HepG2 (cell line): ENCODE measurements at regions not wholly inside any gene's neighbourhood (a gene's known extent, or its start where the extent isn't known, plus 50 kb on each side); places are given as distances from the start of the nearest gene placed in this dataset.

Source experiments
- ATAC-seq: fragments of 200-7000 bp; cut with Tn5 transposase; 3 replicates; pipeline ENCODE4 v1.9.1; 2020; ENCODE audit warnings: mild to moderate bottlenecking, moderate library complexity
- BruUV-seq: library from RNA; stranded (reverse); fragments of 400-500 nt; replicated peaks from 2 replicates; lab custom pipeline; 2021; lab: Mats Ljungman, UMichigan
- CTCF ChIA-PET: fragments of 300-600 bp; formaldehyde crosslinking; extraction: SDS; loops from one replicate; lab custom pipeline; 2021; ENCODE audit warnings: low total read pairs, inconsistent platforms, low intra/inter-chr PET ratio; lab: Yijun Ruan, JAX
- POLR2A ChIA-PET: fragments of 350-600 bp; sonication (Branson Sonifier 250); formaldehyde crosslinking; loops from one replicate; lab custom pipeline; 2020; ENCODE audit warnings: antibody characterized with exemption, inconsistent platforms; lab: Yijun Ruan, JAX
- DNase-seq: peaks from one replicate; pipeline ENCODE4 v3.0.0-alpha.2; 2015; ENCODE audit warnings: low spot score
- FAIRE-seq: peaks from 3 replicates; lab custom pipeline; 2011; peaks lifted over from hg19 to GRCh38; lab: Jason Lieb, UNC
- H2AFZ ChIP-seq: one replicate; pipeline ENCODE4 v1.6.1; 2011; ENCODE audit warnings: low read length, inconsistent platforms
- H3K27ac ChIP-seq: fragments of 300-600 bp; 3 replicates; pipeline ENCODE4 v1.8.0; 2011; ENCODE audit warnings: mixed run types, mild to moderate bottlenecking, mixed read lengths, low read length, inconsistent platforms; ENCODE audit not compliant: insufficient read depth; ENCODE audit errors: extremely low read length
- H3K27me3 ChIP-seq, 2 experiments: fragments of 200-600 bp in 1 of 2; 2 replicates in 1 of 2; 3 replicates in 1 of 2; pipeline versions ENCODE4 v1.6.0 to v1.8.0; 2011; ENCODE audit warnings: low read length in 2 of 2, mild to moderate bottlenecking in 2 of 2, moderate library complexity in 2 of 2, inconsistent platforms in 1 of 2; ENCODE audit not compliant: insufficient read depth in 2 of 2, control insufficient read depth in 1 of 2
- H3K36me3 ChIP-seq, 2 experiments: fragments of 200-600 bp in 1 of 2; replicated peaks in 1 of 2; 2 replicates in 1 of 2; 3 replicates in 1 of 2; pipeline versions ENCODE4 v1.5.1 to v1.8.0; 2011; ENCODE audit warnings: low read length in 2 of 2, inconsistent platforms in 1 of 2; ENCODE audit not compliant: insufficient read depth in 2 of 2, control insufficient read depth in 1 of 2
- H3K4me1 ChIP-seq: 2 replicates; pipeline ENCODE4 v1.5.1; 2012; ENCODE audit warnings: low read length, inconsistent platforms; ENCODE audit not compliant: insufficient read depth
- H3K4me2 ChIP-seq: 2 replicates; pipeline ENCODE4 v1.6.0; 2011; ENCODE audit warnings: low read depth, low read length, inconsistent platforms
- H3K4me3 ChIP-seq, 3 experiments: fragments of 200-600 bp in 1 of 3; sonication (generic), shearing (Covaris generic) in 1 of 3; replicated peaks in 1 of 3; 2 replicates each; pipeline ENCODE4 v1.5.1; 2011 to 2016; ENCODE audit warnings: low read length in 3 of 3, inconsistent platforms in 2 of 3, low read depth in 2 of 3, mild to moderate bottlenecking in 2 of 3, control low read depth in 1 of 3, mixed read lengths in 1 of 3; ENCODE audit not compliant: insufficient read depth in 1 of 3
- H3K79me2 ChIP-seq: one replicate; pipeline ENCODE4 v1.6.1; 2011; ENCODE audit warnings: low read length, inconsistent platforms; ENCODE audit not compliant: insufficient read depth
- H3K9ac ChIP-seq: 2 replicates; pipeline ENCODE4 v1.6.0; 2011; ENCODE audit warnings: mild to moderate bottlenecking, low read depth, low read length, inconsistent platforms; ENCODE audit not compliant: insufficient read depth
- H3K9me3 ChIP-seq: 2 replicates; pipeline ENCODE4 v1.5.1; 2012; ENCODE audit warnings: mild to moderate bottlenecking, low read length
- H4K20me1 ChIP-seq: 2 replicates; pipeline ENCODE4 v1.6.0; 2011; ENCODE audit warnings: inconsistent platforms, mild to moderate bottlenecking, low read length, moderate library complexity; ENCODE audit not compliant: insufficient read depth
- E2F1 ChIP-seq: sonication (generic); formaldehyde crosslinking; IDR thresholded peaks from 2 replicates; pipeline ENCODE4 v1.5.0; 2020; ENCODE audit warnings: missing genetic modification reagents
- EHMT2 ChIP-seq: fragments of 200-600 bp; sonication (generic); IDR thresholded peaks from 2 replicates; pipeline ENCODE4 v1.7.0; 2017; ENCODE audit warnings: antibody characterized with exemption, low read depth, low read length, borderline replicate concordance
- MBD4 ChIP-seq: IDR thresholded peaks from 2 replicates; pipeline ENCODE4 v1.6.1; 2012; ENCODE audit warnings: low read length, inconsistent platforms, borderline replicate concordance
- MEIS2 ChIP-seq: sonication (generic); formaldehyde crosslinking; IDR thresholded peaks from 2 replicates; pipeline ENCODE4 v1.9.0; 2021; ENCODE audit warnings: mild to moderate bottlenecking, missing genetic modification reagents
- NFATC3 ChIP-seq: sonication (generic); formaldehyde crosslinking; IDR thresholded peaks from 2 replicates; pipeline ENCODE4 v1.5.1; 2020; ENCODE audit warnings: mild to moderate bottlenecking, missing genetic modification reagents
- RFXAP ChIP-seq: sonication (generic); formaldehyde crosslinking; IDR thresholded peaks from 2 replicates; pipeline ENCODE4 v1.4.0; 2020; ENCODE audit warnings: missing genetic modification reagents, borderline replicate concordance
- ZFP36 ChIP-seq: fragments of 150-350 bp; IDR thresholded peaks from 2 replicates; pipeline ENCODE4 v1.6.1; 2018; ENCODE audit warnings: borderline replicate concordance, low read length, low read depth; ENCODE audit not compliant: partially characterized antibody
- ZHX1 ChIP-seq: sonication (generic); formaldehyde crosslinking; IDR thresholded peaks from 2 replicates; pipeline ENCODE4 v1.8.1; 2022; ENCODE audit warnings: low read depth, mild to moderate bottlenecking, missing genetic modification reagents
- ZMAT3 ChIP-seq: sonication (generic); formaldehyde crosslinking; conservative IDR thresholded peaks from 2 replicates; pipeline ENCODE4 v1.7.0; 2021; ENCODE audit warnings: missing genetic modification reagents
- ZNF20 ChIP-seq: sonication (generic); formaldehyde crosslinking; IDR thresholded peaks from 2 replicates; pipeline ENCODE4 v1.4.0; 2020; ENCODE audit warnings: mild to moderate bottlenecking, moderate library complexity, missing genetic modification reagents
- ZNF329 ChIP-seq: sonication (generic); formaldehyde crosslinking; IDR thresholded peaks from 2 replicates; pipeline ENCODE4 v1.9.0; 2021; ENCODE audit warnings: low read depth, mild to moderate bottlenecking, missing genetic modification reagents
- ZNF543 ChIP-seq: sonication (generic); formaldehyde crosslinking; IDR thresholded peaks from 2 replicates; pipeline ENCODE4 v1.4.0; 2020; ENCODE audit warnings: mild to moderate bottlenecking, missing genetic modification reagents
- ZNF850 ChIP-seq: sonication (generic); formaldehyde crosslinking; conservative IDR thresholded peaks from 2 replicates; pipeline ENCODE4 v1.9.0; 2021; ENCODE audit warnings: mild to moderate bottlenecking, missing genetic modification reagents
- WGBS: methylation state at CpG from one replicate; pipeline ENCODE4 v1.1.6; 2017; ENCODE audit warnings: low lambda C conversion rate; 5-methylcytosine and 5-hydroxymethylcytosine counted together
- in situ Hi-C: cut with HindIII; loops from 2 replicates; pipeline ENCODE4 v1.10.0; 2017; ENCODE audit warnings: low pct_unique_long_range_greater_than_20kb; ENCODE audit not compliant: extremely low pct_ligation_motif_present
- intact Hi-C: fragments of 100-400 bp; cut with micrococcal nuclease; formaldehyde crosslinking; loops from one replicate; pipeline ENCODE4 v1.10.0; 2022; ENCODE audit not compliant: unreplicated experiment
- TF ChIP-seq, protein P1 (sequence below): sonication (generic); formaldehyde crosslinking; IDR thresholded peaks from 2 replicates; pipeline ENCODE4 v1.4.0; 2020; ENCODE audit warnings: missing genetic modification reagents
- TF ChIP-seq, protein P2 (sequence below): sonication (generic); formaldehyde crosslinking; IDR thresholded peaks from 2 replicates; pipeline ENCODE4; 2020; ENCODE audit warnings: missing genetic modification reagents, mild to moderate bottlenecking, borderline replicate concordance

DNA sequence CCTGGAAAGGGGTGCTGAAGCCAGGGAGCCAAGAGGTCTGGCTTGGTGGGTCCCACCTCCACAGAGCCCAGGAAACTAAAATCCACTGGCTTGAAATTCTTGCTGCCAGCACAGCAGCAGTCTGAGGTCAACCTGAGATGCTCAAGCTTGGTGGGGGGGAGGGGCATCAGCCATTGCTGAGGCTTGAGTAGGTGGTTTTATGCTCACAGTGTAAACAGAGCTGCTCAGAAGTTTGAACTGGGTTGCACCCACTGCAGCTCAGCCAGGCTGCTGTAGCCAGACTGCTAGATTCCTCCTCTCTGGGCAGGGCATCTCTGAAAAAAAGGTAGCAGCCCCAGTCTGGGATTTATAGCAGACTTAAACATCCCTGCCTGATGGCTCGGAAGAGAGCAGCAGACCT lies 55.5 kb upstream of the FBXL17 start (continued):
- no peak for TF ChIP-seq NFATC3 (CRISPR knock-in tag)

- no peak overlapping the region; the same call in 1 of the 2 replicates for H3K4me2 ChIP-seq
- ChIA-PET POLR2A (no interaction called here), CTCF (no interaction called here)
- H3K4me3 ChIP-seq = no peak overlapping the region
- no peaks in the 10 kb centered on the region for H3K36me3 ChIP-seq
- ATAC-seq = no peak
- H3K4me1 ChIP-seq = no peaks in the 10 kb centered on the region
- H2AFZ ChIP-seq = no peak overlapping the region
- FAIRE-seq = no peak
- H3K27me3 ChIP-seq = 0 out of 5 replicates have a peak, but pooled peaks cover 0 to 1% of the 10 kb centered on the region in 2 experiments
- H3K9me3 ChIP-seq = no peaks in the 10 kb centered on the region
- no peak overlapping the region for H3K9ac ChIP-seq
- no peak overlapping the region for H3K27ac ChIP-seq
- no peak for TF ChIP-seq EHMT2
- no peak for TF ChIP-seq ZNF850
- no peak for TF ChIP-seq MBD4
- TF ChIP-seq ZNF329 (CRISPR knock-in tag) = no peak
- TF ChIP-seq, protein P1, sequence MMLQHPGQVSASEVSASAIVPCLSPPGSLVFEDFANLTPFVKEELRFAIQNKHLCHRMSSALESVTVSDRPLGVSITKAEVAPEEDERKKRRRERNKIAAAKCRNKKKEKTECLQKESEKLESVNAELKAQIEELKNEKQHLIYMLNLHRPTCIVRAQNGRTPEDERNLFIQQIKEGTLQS (CRISPR knock-in tag) = no peak
- TF ChIP-seq MEIS2 (CRISPR knock-in tag) = no peak
- TF ChIP-seq, protein P2, sequence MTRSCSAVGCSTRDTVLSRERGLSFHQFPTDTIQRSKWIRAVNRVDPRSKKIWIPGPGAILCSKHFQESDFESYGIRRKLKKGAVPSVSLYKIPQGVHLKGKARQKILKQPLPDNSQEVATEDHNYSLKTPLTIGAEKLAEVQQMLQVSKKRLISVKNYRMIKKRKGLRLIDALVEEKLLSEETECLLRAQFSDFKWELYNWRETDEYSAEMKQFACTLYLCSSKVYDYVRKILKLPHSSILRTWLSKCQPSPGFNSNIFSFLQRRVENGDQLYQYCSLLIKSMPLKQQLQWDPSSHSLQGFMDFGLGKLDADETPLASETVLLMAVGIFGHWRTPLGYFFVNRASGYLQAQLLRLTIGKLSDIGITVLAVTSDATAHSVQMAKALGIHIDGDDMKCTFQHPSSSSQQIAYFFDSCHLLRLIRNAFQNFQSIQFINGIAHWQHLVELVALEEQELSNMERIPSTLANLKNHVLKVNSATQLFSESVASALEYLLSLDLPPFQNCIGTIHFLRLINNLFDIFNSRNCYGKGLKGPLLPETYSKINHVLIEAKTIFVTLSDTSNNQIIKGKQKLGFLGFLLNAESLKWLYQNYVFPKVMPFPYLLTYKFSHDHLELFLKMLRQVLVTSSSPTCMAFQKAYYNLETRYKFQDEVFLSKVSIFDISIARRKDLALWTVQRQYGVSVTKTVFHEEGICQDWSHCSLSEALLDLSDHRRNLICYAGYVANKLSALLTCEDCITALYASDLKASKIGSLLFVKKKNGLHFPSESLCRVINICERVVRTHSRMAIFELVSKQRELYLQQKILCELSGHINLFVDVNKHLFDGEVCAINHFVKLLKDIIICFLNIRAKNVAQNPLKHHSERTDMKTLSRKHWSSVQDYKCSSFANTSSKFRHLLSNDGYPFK (CRISPR knock-in tag) = no peak
- no peak for TF ChIP-seq RFXAP (CRISPR knock-in tag)
- no peak for TF ChIP-seq ZNF543 (CRISPR knock-in tag)
- no peak for TF ChIP-seq ZNF20 (CRISPR knock-in tag)
- no peak for TF ChIP-seq ZFP36
- no peak for TF ChIP-seq ZHX1
- TF ChIP-seq ZMAT3 (CRISPR knock-in tag) = no peak
- no peak for TF ChIP-seq E2F1
- no peaks in the 10 kb centered on the region for H4K20me1 ChIP-seq
- DNase-seq = no peak
- H3K79me2 ChIP-seq = no peaks in the 10 kb centered on the region
- BruUV-seq = no TSS peak
- in situ Hi-C loops = no loop called here
- intact Hi-C loops = no loop called here
- WGBS = 77% methylated on average over 5 of the region's 5 CpGs
Observed at GRCh38 chr5:108436696-108437095, 54.8 kb upstream of the FBXL17 start.
